HFF-Myc (cell line): ENCODE measurements at regions not wholly inside any gene's neighbourhood (a gene's known extent, or its start where the extent isn't known, plus 50 kb on each side); places are given as distances from the start of the nearest gene placed in this dataset.

ENCODE experiments used
- DNase-seq: peaks from one replicate; pipeline ENCODE4 v3.0.0-alpha.2; 2011; ENCODE audit warnings: low read depth; ENCODE audit errors: extremely low read depth
- H3K4me3 ChIP-seq: replicated peaks from 2 replicates; pipeline ENCODE4 v1.5.1; 2011; ENCODE audit warnings: low read depth, mild to moderate bottlenecking, control low read depth, low read length
- CTCF ChIP-seq: IDR thresholded peaks from 2 replicates; pipeline ENCODE4 v1.5.1; 2012; ENCODE audit warnings: mild to moderate bottlenecking, low read depth, low read length, control low read depth; ENCODE audit errors: missing control alignments

GRCh38 chr1:200342511-200343311 is 67.1 kb downstream of the ZNF281 start:
- H3K4me3 ChIP-seq = no peak overlapping the region
- TF ChIP-seq CTCF = no peak
- DNase-seq = no peak

- no peak for TF ChIP-seq CTCF
- DNase-seq = no peak
Measured at GRCh38 chr1:200338451-200338850, 71.4 kb downstream of the ZNF281 start.

GRCh38 chr1:200337831-200338230 is 72.0 kb downstream of the ZNF281 start:
- no peak for TF ChIP-seq CTCF
- DNase-seq = no peak
- H3K4me3 ChIP-seq = no peak overlapping the region

More at GRCh38 chr1:200338451-200338850, 71.4 kb downstream of the ZNF281 start:
- no peak overlapping the region for H3K4me3 ChIP-seq

GRCh38 chr1:200337410-200337809 is 72.4 kb downstream of the ZNF281 start:
- no peak overlapping the region for H3K4me3 ChIP-seq
- TF ChIP-seq CTCF = no peak
- DNase-seq = no peak

GRCh38 chr1:200336901-200337391 is 72.9 kb downstream of the ZNF281 start:
- no peak overlapping the region for H3K4me3 ChIP-seq
- no peak for DNase-seq
- TF ChIP-seq CTCF = no peak

GRCh38 chr1:200336101-200336845 is 73.6 kb downstream of the ZNF281 start:
- DNase-seq = no peak
- TF ChIP-seq CTCF = no peak

More at GRCh38 chr1:200336101-200336845, 73.6 kb downstream of the ZNF281 start:
- H3K4me3 ChIP-seq = no peak overlapping the region
